Loucy (cell line): ENCODE measurements at regions not wholly inside any gene's neighbourhood (a gene's known extent, or its start where the extent isn't known, plus 50 kb on each side); places are given as distances from the start of the nearest gene placed in this dataset.

ENCODE experiments used
- H2AFZ ChIP-seq: fragments of 200-600 bp; sonication (generic); 2 replicates; pipeline ENCODE4 v1.6.0; 2016; ENCODE audit warnings: antibody characterized with exemption, mild to moderate bottlenecking, low read length, moderate library complexity
- H3F3A ChIP-seq: fragments of 200-600 bp; 2 replicates; pipeline ENCODE4 v1.6.0; 2016; ENCODE audit warnings: antibody characterized with exemption, low read depth, mild to moderate bottlenecking
- H3K27me3 ChIP-seq: fragments of 200-600 bp; sonication (generic); 2 replicates; pipeline ENCODE4 v1.6.1; 2014; ENCODE audit warnings: low read length, mild to moderate bottlenecking; ENCODE audit not compliant: insufficient read depth, poor library complexity, severe bottlenecking
- H3K36me3 ChIP-seq: fragments of 200-600 bp; sonication (generic); 2 replicates; pipeline ENCODE4 v1.6.1; 2016; ENCODE audit warnings: low read length; ENCODE audit not compliant: insufficient read depth
- H3K4me1 ChIP-seq: fragments of 200-600 bp; sonication (generic); 2 replicates; pipeline ENCODE4 v1.5.1; 2014; ENCODE audit warnings: low read length, mild to moderate bottlenecking; ENCODE audit not compliant: insufficient read depth, poor library complexity, severe bottlenecking
- H3K4me2 ChIP-seq: fragments of 200-600 bp; sonication (generic); 2 replicates; pipeline ENCODE4 v1.6.0; 2014; ENCODE audit warnings: antibody characterized with exemption, low read length, low read depth, mild to moderate bottlenecking; ENCODE audit not compliant: poor library complexity, severe bottlenecking
- H3K4me3 ChIP-seq: fragments of 200-600 bp; sonication (generic); 2 replicates; pipeline ENCODE4 v1.5.1; 2014; ENCODE audit warnings: low read length, mild to moderate bottlenecking, mixed read lengths; ENCODE audit not compliant: poor library complexity, severe bottlenecking
- H3K79me2 ChIP-seq: fragments of 200-600 bp; sonication (generic); 2 replicates; pipeline ENCODE4 v1.6.1; 2014; ENCODE audit warnings: low read length; ENCODE audit not compliant: insufficient read depth
- H3K9ac ChIP-seq: fragments of 200-600 bp; sonication (generic); 2 replicates; pipeline ENCODE4 v1.6.0; 2014; ENCODE audit warnings: mild to moderate bottlenecking, low read depth, low read length, moderate library complexity; ENCODE audit not compliant: poor library complexity, severe bottlenecking
- H3K9me2 ChIP-seq: fragments of 200-600 bp; sonication (generic); replicated peaks from 2 replicates; pipeline ENCODE4 v1.6.1; 2016; ENCODE audit warnings: low read depth, low read length, mixed read lengths
- H3K9me3 ChIP-seq: fragments of 200-600 bp; sonication (generic); 2 replicates; pipeline ENCODE4 v1.6.1; 2014; ENCODE audit warnings: mild to moderate bottlenecking, antibody characterized with exemption, low read length, low read depth; ENCODE audit not compliant: insufficient read depth
- H4K20me1 ChIP-seq: fragments of 200-600 bp; sonication (generic); 2 replicates; pipeline ENCODE4 v1.6.0; 2014; ENCODE audit warnings: antibody characterized with exemption, low read length, mild to moderate bottlenecking; ENCODE audit not compliant: insufficient read depth, poor library complexity, severe bottlenecking
- EZH2phosphoT487 ChIP-seq: fragments of 200-600 bp; IDR thresholded peaks from 2 replicates; pipeline ENCODE4 v1.6.1; 2018; ENCODE audit warnings: antibody characterized with exemption, mild to moderate bottlenecking, moderate library complexity, borderline replicate concordance
- TF ChIP-seq, protein P1 (sequence below): fragments of 200-600 bp; sonication (generic); conservative IDR thresholded peaks from 2 replicates; pipeline ENCODE4 v1.5.1; 2014; ENCODE audit warnings: mild to moderate bottlenecking, antibody characterized with exemption, low read length

DNA sequence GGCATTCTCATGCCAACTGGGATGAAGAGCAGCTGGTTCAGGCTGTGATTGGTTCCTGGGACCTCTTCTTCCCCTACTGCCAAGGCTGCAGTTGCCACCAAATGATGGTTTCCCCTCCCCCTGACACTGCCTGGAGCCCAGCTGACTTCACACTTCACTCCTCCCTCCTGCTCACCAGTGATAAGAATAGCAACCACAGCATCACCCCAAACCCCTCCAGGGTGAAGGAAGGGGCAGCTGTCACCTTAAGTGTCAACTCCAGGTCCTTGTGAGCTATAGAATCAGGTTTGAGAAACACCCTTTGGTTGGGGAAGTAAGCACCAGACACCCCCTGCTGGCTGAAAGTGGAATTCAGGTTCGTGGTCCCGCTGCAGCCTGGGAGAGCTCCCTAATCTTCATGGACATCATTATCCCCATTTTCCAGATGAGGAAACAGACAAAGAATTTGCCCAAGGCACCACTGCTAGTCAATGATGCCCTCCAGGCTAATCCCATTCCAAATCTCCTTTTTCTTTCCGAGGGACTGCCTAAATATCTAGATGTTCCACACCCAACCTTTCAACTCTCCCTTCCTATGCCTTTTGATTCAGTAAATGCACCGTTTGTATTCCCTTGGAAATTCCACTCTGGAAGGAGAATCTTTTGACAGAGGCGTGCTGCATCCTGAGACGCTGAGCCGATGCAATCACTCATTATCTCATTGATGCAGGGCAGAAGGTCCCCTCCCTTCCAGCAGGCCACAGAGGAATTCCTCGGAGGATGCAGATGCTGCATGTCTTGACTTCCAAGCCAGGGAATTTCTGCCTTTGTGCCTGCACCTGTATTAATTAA is 50.6 kb upstream of the UQCRFS1 start:
- TF ChIP-seq, protein P1, sequence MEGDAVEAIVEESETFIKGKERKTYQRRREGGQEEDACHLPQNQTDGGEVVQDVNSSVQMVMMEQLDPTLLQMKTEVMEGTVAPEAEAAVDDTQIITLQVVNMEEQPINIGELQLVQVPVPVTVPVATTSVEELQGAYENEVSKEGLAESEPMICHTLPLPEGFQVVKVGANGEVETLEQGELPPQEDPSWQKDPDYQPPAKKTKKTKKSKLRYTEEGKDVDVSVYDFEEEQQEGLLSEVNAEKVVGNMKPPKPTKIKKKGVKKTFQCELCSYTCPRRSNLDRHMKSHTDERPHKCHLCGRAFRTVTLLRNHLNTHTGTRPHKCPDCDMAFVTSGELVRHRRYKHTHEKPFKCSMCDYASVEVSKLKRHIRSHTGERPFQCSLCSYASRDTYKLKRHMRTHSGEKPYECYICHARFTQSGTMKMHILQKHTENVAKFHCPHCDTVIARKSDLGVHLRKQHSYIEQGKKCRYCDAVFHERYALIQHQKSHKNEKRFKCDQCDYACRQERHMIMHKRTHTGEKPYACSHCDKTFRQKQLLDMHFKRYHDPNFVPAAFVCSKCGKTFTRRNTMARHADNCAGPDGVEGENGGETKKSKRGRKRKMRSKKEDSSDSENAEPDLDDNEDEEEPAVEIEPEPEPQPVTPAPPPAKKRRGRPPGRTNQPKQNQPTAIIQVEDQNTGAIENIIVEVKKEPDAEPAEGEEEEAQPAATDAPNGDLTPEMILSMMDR, result peak; percentile 84
- TF ChIP-seq EZH2phosphoT487, result no peak
- Histone ChIP-seq H3K9me3 (no peaks in the 10 kb centered on the region), H3K27me3 (no peaks in the 10 kb centered on the region), H3K9ac (no peak overlapping the region), H2AFZ (no peak overlapping the region), H3F3A (no peaks in the 10 kb centered on the region), H3K9me2 (no peaks in the 10 kb centered on the region), H3K36me3 (no peaks in the 10 kb centered on the region), H3K4me2 (no peak overlapping the region), H4K20me1 (no peaks in the 10 kb centered on the region), H3K4me1 (no peaks in the 10 kb centered on the region), H3K79me2 (no peaks in the 10 kb centered on the region), H3K4me3 (no peak overlapping the region)

DNA sequence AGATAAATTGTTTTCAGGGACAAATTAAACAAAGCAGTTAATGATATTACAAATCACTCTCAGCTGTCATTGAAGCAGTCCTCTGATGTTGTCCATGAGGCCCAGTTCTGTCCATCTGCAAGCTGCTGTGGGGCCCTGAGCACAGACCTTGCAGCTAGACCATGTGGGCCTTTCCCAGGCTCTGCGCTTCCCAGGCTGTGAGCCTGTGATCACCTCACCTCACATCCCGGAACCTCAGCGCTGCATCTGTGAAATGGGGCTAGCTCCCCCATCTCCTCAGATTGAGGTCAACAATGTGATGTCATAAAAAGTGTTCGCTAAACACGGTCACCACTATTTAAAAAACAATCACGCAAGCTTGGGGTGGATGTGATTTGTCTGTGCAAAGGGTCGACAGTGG is 51.9 kb upstream of the UQCRFS1 start:
- no peaks in the 10 kb centered on the region for H3K36me3 ChIP-seq
- no peak overlapping the region for H2AFZ ChIP-seq
- H3K4me1 ChIP-seq, result no peaks in the 10 kb centered on the region
- H3F3A ChIP-seq, result no peaks in the 10 kb centered on the region
- no peak overlapping the region for H3K4me3 ChIP-seq
- no peaks in the 10 kb centered on the region for H4K20me1 ChIP-seq
- H3K79me2 ChIP-seq, result no peaks in the 10 kb centered on the region
- no peak for TF ChIP-seq EZH2phosphoT487
- TF ChIP-seq, protein P1, result no peak
- no peak overlapping the region for H3K4me2 ChIP-seq
- no peak overlapping the region for H3K9ac ChIP-seq
- no peaks in the 10 kb centered on the region for H3K9me2 ChIP-seq
- H3K27me3 ChIP-seq, result no peaks in the 10 kb centered on the region
- no peaks in the 10 kb centered on the region for H3K9me3 ChIP-seq

- TF ChIP-seq EZH2phosphoT487, result no peak
- TF ChIP-seq, protein P1, result no peak
- Histone ChIP-seq H3K9me3 (no peaks in the 10 kb centered on the region), H3K4me3 (no peak overlapping the region), H3F3A (no peaks in the 10 kb centered on the region), H3K4me1 (no peaks in the 10 kb centered on the region), H3K36me3 (no peaks in the 10 kb centered on the region), H3K27me3 (no peaks in the 10 kb centered on the region), H3K79me2 (no peaks in the 10 kb centered on the region), H4K20me1 (no peaks in the 10 kb centered on the region), H3K9me2 (no peaks in the 10 kb centered on the region), H2AFZ (no peak overlapping the region), H3K4me2 (no peak overlapping the region), H3K9ac (no peak overlapping the region)
These were observed 52.5 kb upstream of the UQCRFS1 start for GRCh38 chr19:29265436-29265835.
